Endodermal cell (in vitro differentiated cells): ENCODE measurements at regions not wholly inside any gene's neighbourhood (a gene's known extent, or its start where the extent isn't known, plus 50 kb on each side); places are given as distances from the start of the nearest gene placed in this dataset.

ENCODE experiments used
- DNase-seq: peaks from one replicate; pipeline ENCODE4 v3.0.0-alpha.2; 2017
- H3K27ac ChIP-seq: 2 replicates; pipeline ENCODE4 v1.5.1; 2013; ENCODE audit warnings: mild to moderate bottlenecking, low read depth, low read length, moderate library complexity
- H3K27me3 ChIP-seq: 2 replicates; pipeline ENCODE4 v1.6.1; 2013; ENCODE audit warnings: mild to moderate bottlenecking, low read length, moderate library complexity; ENCODE audit not compliant: insufficient read depth, control insufficient read depth, poor library complexity, severe bottlenecking
- H3K36me3 ChIP-seq: 2 replicates; pipeline ENCODE4 v1.7.0; 2013; ENCODE audit warnings: mild to moderate bottlenecking, low read length, moderate library complexity; ENCODE audit not compliant: control insufficient read depth, insufficient read depth
- H3K4me1 ChIP-seq: one replicate; pipeline ENCODE4 v1.7.0; 2013; ENCODE audit warnings: low read length; ENCODE audit not compliant: control insufficient read depth, insufficient read depth
- H3K4me3 ChIP-seq: 2 replicates; pipeline ENCODE4 v1.5.1; 2013; ENCODE audit warnings: mild to moderate bottlenecking, low read length, moderate library complexity
- H3K9ac ChIP-seq: 2 replicates; pipeline ENCODE4 v1.6.1; 2013; ENCODE audit warnings: mild to moderate bottlenecking, low read length, moderate library complexity; ENCODE audit not compliant: poor library complexity, severe bottlenecking; ENCODE audit errors: extremely low read depth
- H3K9me3 ChIP-seq: 2 replicates; pipeline ENCODE4 v1.6.1; 2013; ENCODE audit warnings: mild to moderate bottlenecking, low read length, moderate library complexity; ENCODE audit not compliant: control insufficient read depth
- H3K27ac Mint-ChIP-seq: 2 replicates; pipeline ENCODE4 v1.8.0; 2020; ENCODE audit warnings: mixed read lengths
- H3K27me3 Mint-ChIP-seq: 2 replicates; pipeline ENCODE4 v1.8.0; 2021; ENCODE audit warnings: mild to moderate bottlenecking, mixed read lengths; ENCODE audit not compliant: insufficient read depth
- H3K36me3 Mint-ChIP-seq: 2 replicates; pipeline ENCODE4 v1.8.0; 2020; ENCODE audit warnings: low read depth, mixed read lengths
- H3K4me1 Mint-ChIP-seq: 2 replicates; pipeline ENCODE4 v1.8.0; 2020; ENCODE audit warnings: mixed read lengths
- H3K4me3 Mint-ChIP-seq: 2 replicates; pipeline ENCODE4 v1.8.0; 2020; ENCODE audit warnings: mild to moderate bottlenecking, moderate library complexity, mixed read lengths
- H3K9me3 Mint-ChIP-seq: 2 replicates; pipeline ENCODE4 v1.8.0; 2020; ENCODE audit warnings: mild to moderate bottlenecking, mixed read lengths
- CTCF ChIP-seq: fragments of 200-600 bp; sonication (generic); conservative IDR thresholded peaks from 2 replicates; pipeline ENCODE4 v1.5.0; 2021; ENCODE audit warnings: antibody characterized with exemption, mild to moderate bottlenecking
- WGBS, 2 experiments: methylation state at CpG; one replicate each; pipeline versions ENCODE4 v1.1.5 to v1.1.7; 2013; ENCODE audit warnings: missing lambda C conversion rate in 2 of 2, mixed read lengths in 1 of 2; ENCODE audit not compliant: insufficient coverage in 1 of 2, insufficient read length in 1 of 2; 5-methylcytosine and 5-hydroxymethylcytosine counted together

GRCh38 chr12:46124848-46125619 lies 134.7 kb upstream of the SCAF11 start:
- no peak overlapping the region for H3K4me3 ChIP-seq
- Mint-ChIP-seq H3K4me3 (no peak overlapping the region), H3K27ac (no peak overlapping the region)

GRCh38 chr12:46124132-46124847 lies 133.9 kb upstream of the SCAF11 start:
- no peak overlapping the region for H3K4me3 Mint-ChIP-seq
- H3K4me3 ChIP-seq: no peak overlapping the region

More at GRCh38 chr12:46124848-46125619, 134.7 kb upstream of the SCAF11 start:
- Histone ChIP-seq H3K27ac (no peak overlapping the region), H3K9me3 (no peaks in the 10 kb centered on the region), H3K9ac (no peak overlapping the region), H3K36me3 (no peaks in the 10 kb centered on the region), H3K4me1 (no peaks in the 10 kb centered on the region), H3K27me3 (peaks cover 18% of the 10 kb centered on the region)
- 15 to 38% methylated on average over 4 to 10 of the region's 12 CpGs for WGBS, 2 experiments
- TF ChIP-seq CTCF: peak; percentile 76
- Mint-ChIP-seq H3K9me3 (no peaks in the 10 kb centered on the region), H3K4me1 (peaks cover 5% of the 10 kb centered on the region), H3K36me3 (no peaks in the 10 kb centered on the region), H3K27me3 (peaks cover 16% of the 10 kb centered on the region)
- peak; percentile 85 for DNase-seq

GRCh38 chr12:46112364-46112763 lies 122.0 kb upstream of the SCAF11 start:
- TF ChIP-seq CTCF: no peak
- no peaks in the 10 kb centered on the region for H3K4me1 ChIP-seq
- no peaks in the 10 kb centered on the region for H3K27me3 ChIP-seq
- H3K36me3 ChIP-seq: no peaks in the 10 kb centered on the region
- no peak overlapping the region for H3K27ac ChIP-seq
- no peak overlapping the region for H3K9ac ChIP-seq
- H3K4me3 Mint-ChIP-seq: no peak overlapping the region
- no peak overlapping the region for H3K27ac Mint-ChIP-seq
- H3K4me1 Mint-ChIP-seq: peaks cover 3% of the 10 kb centered on the region
- peaks cover 12% of the 10 kb centered on the region for H3K9me3 Mint-ChIP-seq
- H3K36me3 Mint-ChIP-seq: no peaks in the 10 kb centered on the region
- DNase-seq: no peak
- H3K27me3 Mint-ChIP-seq: no peaks in the 10 kb centered on the region
- no peak overlapping the region for H3K4me3 ChIP-seq
- H3K9me3 ChIP-seq: peaks cover 12% of the 10 kb centered on the region

More at GRCh38 chr12:46124132-46124847, 133.9 kb upstream of the SCAF11 start:
- WGBS, 2 experiments: 90 to 100% methylated on average over 2 to 5 of the region's 5 CpGs
- Histone ChIP-seq H3K9ac (no peak overlapping the region), H3K27me3 (peaks cover 18% of the 10 kb centered on the region), H3K9me3 (no peaks in the 10 kb centered on the region), H3K36me3 (no peaks in the 10 kb centered on the region), H3K27ac (no peak overlapping the region), H3K4me1 (no peaks in the 10 kb centered on the region)
- DNase-seq: no peak
- Mint-ChIP-seq H3K9me3 (no peaks in the 10 kb centered on the region), H3K27me3 (peaks cover 16% of the 10 kb centered on the region), H3K36me3 (no peaks in the 10 kb centered on the region), H3K4me1 (peaks cover 5% of the 10 kb centered on the region), H3K27ac (no peak overlapping the region)
- TF ChIP-seq CTCF: no peak
